SH-SY5Y (cell line): ENCODE measurements at regions not wholly inside any gene's neighbourhood (a gene's known extent, or its start where the extent isn't known, plus 50 kb on each side); places are given as distances from the start of the nearest gene placed in this dataset.

Experiments used
- GATA2 ChIP-seq: IDR thresholded peaks from 2 replicates; pipeline ENCODE4 v1.6.1; 2011; ENCODE audit warnings: mild to moderate bottlenecking, low read depth, low read length
- GATA3 ChIP-seq: IDR thresholded peaks from 2 replicates; pipeline ENCODE4 v1.6.1; 2011; ENCODE audit warnings: low read depth, mild to moderate bottlenecking, low read length, moderate library complexity

DNA sequence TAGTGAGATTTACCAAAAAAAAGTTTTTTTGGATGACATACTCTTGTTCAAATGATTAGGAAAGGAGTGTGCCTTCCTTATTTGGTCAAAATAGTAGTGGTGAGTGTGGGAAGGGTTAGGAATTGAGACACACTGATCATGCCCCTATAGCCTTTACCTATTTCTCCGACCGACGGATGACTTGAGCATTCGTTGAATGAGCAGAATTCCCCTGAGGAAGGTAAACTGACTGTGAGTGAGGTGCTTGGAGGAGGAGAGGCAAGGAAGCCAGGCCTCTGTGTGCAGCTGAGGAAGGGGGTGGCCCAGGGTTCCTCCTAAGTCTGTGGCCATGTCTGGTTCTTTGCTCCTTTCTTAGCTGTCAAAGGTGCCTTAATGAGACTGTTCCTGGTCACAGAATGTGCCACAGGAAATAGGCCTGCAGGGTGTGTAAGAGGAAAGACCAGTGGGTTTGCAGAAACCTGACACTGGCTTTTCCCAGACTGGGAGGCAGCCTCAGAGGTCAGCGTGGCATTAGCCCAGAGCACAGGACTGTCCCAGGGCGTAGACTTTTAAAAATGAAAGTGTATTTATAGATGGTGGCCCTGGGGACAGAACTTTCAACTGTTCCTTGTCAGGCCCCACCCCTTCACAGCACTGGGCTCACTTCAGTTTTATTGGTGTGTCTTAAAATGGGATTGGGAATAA, 307.7 kb upstream of the C2CD4B start:
- no peak for TF ChIP-seq GATA2
- TF ChIP-seq GATA3 = no peak
